KBM-7 (cell line): ENCODE measurements at regions not wholly inside any gene's neighbourhood (a gene's known extent, or its start where the extent isn't known, plus 50 kb on each side); places are given as distances from the start of the nearest gene placed in this dataset.
A peak's percentile ranks its signal among the peaks of the same experiment; 100 is the strongest.

Experiments
- DNase-seq: peaks from one replicate; pipeline ENCODE4 v3.0.0-alpha.2; 2015
- in situ Hi-C: fragments of 300-500 bp; cut with MboI; formaldehyde crosslinking; loops from 2 replicates; pipeline ENCODE4 v1.14.3; 2020; ENCODE audit warnings: low sequenced_read_pairs, low pct_unique_long_range_greater_than_20kb, mixed read lengths

DNA sequence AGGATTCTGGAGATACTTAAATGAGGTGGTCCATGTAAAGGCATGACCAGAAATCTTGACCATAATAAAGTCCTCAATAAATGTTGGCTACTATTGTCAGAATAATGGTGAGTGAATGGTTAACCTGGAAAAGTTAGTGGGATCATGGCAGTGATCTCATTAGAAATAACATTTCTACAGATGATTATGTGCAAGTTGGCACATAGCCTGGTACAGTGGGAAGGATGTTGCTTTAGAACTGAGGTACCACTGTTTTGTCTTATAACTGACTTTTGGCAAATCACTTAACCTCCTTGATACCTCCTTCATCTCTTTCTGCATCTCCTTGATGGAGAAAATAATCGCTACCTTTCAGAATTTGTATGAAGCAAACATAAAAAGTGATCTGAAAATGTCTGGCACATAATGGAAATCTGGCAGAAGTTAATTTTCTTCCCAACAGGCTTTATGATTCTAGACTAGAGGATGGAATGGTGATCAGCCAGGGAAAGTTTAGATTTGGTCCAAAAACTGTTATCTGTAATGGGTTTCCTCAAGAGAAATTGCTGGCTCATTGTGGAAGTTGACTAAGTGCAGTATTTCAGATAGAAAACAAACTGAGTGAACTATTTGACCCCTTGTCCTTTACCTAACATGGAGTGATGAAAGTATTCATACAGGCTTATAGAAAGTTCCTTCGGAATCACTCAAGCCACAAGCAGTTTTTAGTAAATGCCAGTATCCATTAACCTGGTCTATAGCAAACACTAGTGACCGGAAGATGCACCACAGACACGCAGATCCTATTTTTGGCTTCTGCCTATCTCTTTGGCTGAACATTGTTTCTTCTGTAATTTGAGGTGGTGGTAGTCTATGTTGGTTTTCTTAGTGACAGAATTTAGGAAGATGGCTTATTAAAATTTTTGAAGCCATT is 449.6 kb upstream of the TGFBR2 start:
- no peak for DNase-seq
- in situ Hi-C loops = no loop called here

GRCh38 chr3:30161375-30161774 is 445.0 kb upstream of the TGFBR2 start:
- in situ Hi-C loops = no loop called here
- no peak for DNase-seq

GRCh38 chr3:30162579-30162978 is 443.8 kb upstream of the TGFBR2 start:
- in situ Hi-C loops = no loop called here
- DNase-seq = no peak

GRCh38 chr3:30166535-30166934 is 439.9 kb upstream of the TGFBR2 start:
- DNase-seq = no peak
- in situ Hi-C loops = no loop called here

- in situ Hi-C loops = no loop called here
- no peak for DNase-seq
Measured at GRCh38 chr3:30167541-30168011, 438.8 kb upstream of the TGFBR2 start.

DNA sequence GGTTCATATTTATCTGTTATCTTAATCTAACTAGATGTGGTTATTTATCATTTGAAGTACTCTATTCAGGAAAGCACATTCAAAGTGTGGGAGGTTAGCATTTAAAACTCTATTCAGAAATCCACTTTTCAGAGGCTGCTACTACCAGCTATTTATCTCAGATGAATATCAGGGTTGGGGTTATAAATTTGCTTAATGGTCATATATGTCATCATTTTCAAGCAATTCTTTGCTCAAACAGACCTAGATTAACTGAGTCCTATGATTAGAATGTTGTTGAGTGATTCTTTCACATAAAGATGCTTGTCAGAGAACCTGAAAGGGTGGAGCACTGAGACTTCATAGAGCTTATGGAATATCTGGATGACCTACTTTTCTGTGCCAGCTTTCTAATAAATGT is 436.9 kb upstream of the TGFBR2 start:
- no peak for DNase-seq
- in situ Hi-C loops = no loop called here

GRCh38 chr3:30170681-30171438 is 435.5 kb upstream of the TGFBR2 start:
- in situ Hi-C loops = no loop called here

DNA sequence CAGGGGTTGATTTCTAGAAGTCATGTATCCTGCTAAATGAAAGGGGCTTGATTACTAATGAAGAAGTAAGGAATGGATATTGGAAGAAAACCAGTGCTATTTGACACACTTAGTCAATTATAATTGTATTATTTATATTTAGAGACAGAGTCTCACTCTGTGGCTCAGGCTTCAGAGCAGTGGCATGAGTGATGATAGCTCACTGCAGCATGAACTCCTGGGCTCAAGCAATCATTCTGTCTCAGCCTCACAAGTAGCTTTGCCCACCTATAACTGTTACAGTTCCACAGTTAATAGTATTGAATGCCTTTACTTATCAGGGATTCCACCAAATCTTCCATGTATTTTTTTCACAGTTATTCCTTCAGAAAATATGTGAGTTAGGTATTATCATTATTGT is 432.0 kb upstream of the TGFBR2 start:
- no peak for DNase-seq
- in situ Hi-C loops = no loop called here

More at GRCh38 chr3:30170681-30171438, 435.5 kb upstream of the TGFBR2 start:
- no peak for DNase-seq

GRCh38 chr3:30180310-30181177 is 425.9 kb upstream of the TGFBR2 start:
- in situ Hi-C loops = no loop called here
- no peak for DNase-seq

- DNase-seq = no peak
- in situ Hi-C loops = no loop called here
Measured at GRCh38 chr3:30181178-30181465, 425.3 kb upstream of the TGFBR2 start.

DNA sequence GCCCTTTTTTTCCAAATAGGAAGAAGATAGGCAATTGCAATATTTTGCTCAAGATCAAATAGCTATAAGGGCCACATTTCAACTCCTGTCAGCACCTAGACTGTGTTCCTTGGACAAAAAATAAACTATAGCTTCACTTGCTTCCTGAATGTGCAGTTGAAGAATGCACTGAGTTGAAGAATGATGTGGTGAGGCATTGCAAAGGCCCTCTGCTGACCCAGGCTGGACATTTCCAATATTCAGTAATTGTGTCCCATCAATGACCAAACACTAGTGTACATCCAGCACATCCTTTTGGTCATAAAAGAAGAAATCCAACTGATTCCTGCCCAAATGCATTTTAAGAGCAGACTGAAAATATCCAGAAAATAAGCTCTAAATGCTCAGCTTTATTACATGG is 424.8 kb upstream of the TGFBR2 start:
- no peak for DNase-seq
- in situ Hi-C loops = no loop called here

- in situ Hi-C loops = no loop called here
- no peak for DNase-seq
Measured at GRCh38 chr3:30183421-30183820, 423.0 kb upstream of the TGFBR2 start.

- in situ Hi-C loops = no loop called here
Measured at GRCh38 chr3:30184091-30184810, 422.1 kb upstream of the TGFBR2 start.

DNA sequence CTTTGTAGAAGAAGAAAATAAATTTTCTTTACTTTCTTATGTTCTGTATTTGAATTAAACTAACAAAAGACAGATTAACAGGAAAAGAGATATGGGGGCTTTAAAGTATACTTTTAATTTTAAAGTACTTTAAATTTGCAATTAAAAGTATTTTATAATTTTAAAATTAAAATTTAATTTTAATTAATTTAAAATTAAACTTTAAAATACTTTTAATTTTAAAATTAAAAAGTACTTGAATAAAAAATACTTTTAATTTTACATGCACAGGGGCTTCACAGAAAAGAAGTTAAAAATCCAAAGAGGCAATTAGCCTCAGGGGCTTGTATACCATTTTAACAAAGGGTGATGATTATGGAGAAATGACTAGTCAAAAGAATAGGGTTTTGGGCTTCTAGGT is 420.5 kb upstream of the TGFBR2 start:
- in situ Hi-C loops = no loop called here
- DNase-seq = no peak

More at GRCh38 chr3:30184091-30184810, 422.1 kb upstream of the TGFBR2 start:
- no peak for DNase-seq

GRCh38 chr3:30186741-30187219 is 419.6 kb upstream of the TGFBR2 start:
- in situ Hi-C loops = no loop called here
- DNase-seq = no peak

GRCh38 chr3:30187366-30187765 is 419.0 kb upstream of the TGFBR2 start:
- in situ Hi-C loops = no loop called here
- no peak for DNase-seq

DNA sequence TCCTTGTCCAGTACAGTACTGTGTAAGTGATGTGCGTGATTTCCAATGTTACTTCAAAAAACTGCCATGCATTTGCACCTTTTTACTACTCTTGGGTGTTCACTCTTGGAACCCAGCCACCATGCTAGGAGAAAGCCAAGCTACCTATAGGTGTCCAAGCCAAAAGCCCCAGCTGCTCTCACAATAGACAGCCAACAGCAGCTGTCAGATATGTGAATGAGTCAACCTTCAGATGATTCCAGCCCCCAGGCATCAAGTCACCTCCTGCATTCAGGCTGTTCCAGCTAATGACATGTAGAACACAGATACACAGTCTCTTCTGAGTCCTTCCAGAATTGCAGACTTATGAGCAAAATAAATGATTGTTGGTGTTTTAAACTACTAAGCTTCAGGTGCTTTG is 417.7 kb upstream of the TGFBR2 start:
- no peak for DNase-seq
- in situ Hi-C loops = no loop called here

GRCh38 chr3:30189900-30190299 is 416.5 kb upstream of the TGFBR2 start:
- in situ Hi-C loops = no loop called here
- DNase-seq = no peak

GRCh38 chr3:30193625-30194044 is 412.8 kb upstream of the TGFBR2 start:
- peak; percentile 67 for DNase-seq
- in situ Hi-C loops = no loop called here
